ENCODE measurements at regions not wholly inside any gene's neighbourhood (a gene's known extent, or its start where the extent isn't known, plus 50 kb on each side); places are given as distances from the start of the nearest gene placed in this dataset.
A peak's percentile ranks its signal among the peaks of the same experiment; 100 is the strongest.

DNA sequence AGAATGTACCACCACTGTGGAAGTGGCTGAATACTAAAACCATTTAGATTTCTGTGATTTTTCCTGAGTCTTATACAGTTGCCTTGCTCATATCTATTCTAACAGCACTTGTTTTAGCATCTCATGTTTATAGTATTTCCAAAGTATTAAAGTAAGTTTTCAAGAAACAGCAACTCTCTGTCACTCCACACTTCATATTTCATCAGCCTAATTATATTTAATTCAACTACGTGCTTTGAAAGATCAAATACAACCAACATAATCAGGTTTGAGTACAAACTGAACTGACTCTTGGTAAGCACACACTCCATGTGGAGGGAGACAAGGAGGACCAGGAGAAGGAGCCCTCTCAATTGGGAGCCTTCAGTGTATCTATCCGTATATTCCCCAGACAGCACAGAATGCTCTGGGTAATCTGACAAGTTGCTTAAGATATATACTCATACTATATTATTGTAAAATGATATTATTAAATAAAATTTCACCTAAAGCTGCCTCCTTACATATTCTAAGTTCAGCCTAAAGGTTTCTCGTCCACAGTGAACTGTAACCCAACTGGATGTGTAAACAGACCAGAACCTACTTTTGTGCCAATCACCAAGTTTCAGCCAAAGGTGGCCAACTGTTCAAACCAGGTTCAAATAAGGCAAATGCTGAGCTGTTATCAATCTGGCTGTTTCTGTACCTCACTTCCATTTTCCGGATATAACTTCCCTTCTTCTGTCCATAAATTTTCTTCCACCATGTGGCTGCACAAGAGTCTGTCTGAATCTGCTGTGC lies 105.0 kb upstream of the RASSF8 start:
- no peak overlapping the region for H3K4me3 ChIP-seq (replicated peaks in 1 of 4; ENCODE audit: control extremely low read depth in 1 of 4, insufficient read depth in 1 of 4, low read depth in 3 of 4, low read length in 4 of 4)
- H3K4me1 ChIP-seq (ENCODE audit: control insufficient read depth, extremely low read depth, insufficient read depth, low read length) = no peaks in the 10 kb centered on the region
- H2AFZ ChIP-seq (ENCODE audit: low read length) = no peak overlapping the region
- no peak overlapping the region for H3K4me2 ChIP-seq (ENCODE audit: extremely low read depth, insufficient read depth, low read length)
- H3K9ac ChIP-seq (ENCODE audit: insufficient read depth, low read length) = no peak overlapping the region
- no peak for DNase-seq (ENCODE audit: low read depth in 2 of 2)
- H3K36me3 ChIP-seq (ENCODE audit: control insufficient read depth, insufficient read depth, low read length) = no peaks in the 10 kb centered on the region
- no peaks in the 10 kb centered on the region for H4K20me1 ChIP-seq (ENCODE audit: control insufficient read depth, extremely low read depth, insufficient read depth, low read length)
- H3K79me2 ChIP-seq (ENCODE audit: control insufficient read depth, insufficient read depth, low read length) = no peaks in the 10 kb centered on the region
- no peak overlapping the region for H3K27ac ChIP-seq (ENCODE audit: insufficient read depth, low read length)
- no peaks in the 10 kb centered on the region for H3K9me3 ChIP-seq (ENCODE audit: control insufficient read depth, insufficient read depth, low read depth, low read length)
- H3K27me3 ChIP-seq (ENCODE audit: control insufficient read depth, insufficient read depth, low read length) = no peaks in the 10 kb centered on the region
- TF ChIP-seq EZH2 (IDR thresholded peaks at IDR 0.05; ENCODE audit: low read length, missing control alignments) = no peak
- TF ChIP-seq, protein P1, sequence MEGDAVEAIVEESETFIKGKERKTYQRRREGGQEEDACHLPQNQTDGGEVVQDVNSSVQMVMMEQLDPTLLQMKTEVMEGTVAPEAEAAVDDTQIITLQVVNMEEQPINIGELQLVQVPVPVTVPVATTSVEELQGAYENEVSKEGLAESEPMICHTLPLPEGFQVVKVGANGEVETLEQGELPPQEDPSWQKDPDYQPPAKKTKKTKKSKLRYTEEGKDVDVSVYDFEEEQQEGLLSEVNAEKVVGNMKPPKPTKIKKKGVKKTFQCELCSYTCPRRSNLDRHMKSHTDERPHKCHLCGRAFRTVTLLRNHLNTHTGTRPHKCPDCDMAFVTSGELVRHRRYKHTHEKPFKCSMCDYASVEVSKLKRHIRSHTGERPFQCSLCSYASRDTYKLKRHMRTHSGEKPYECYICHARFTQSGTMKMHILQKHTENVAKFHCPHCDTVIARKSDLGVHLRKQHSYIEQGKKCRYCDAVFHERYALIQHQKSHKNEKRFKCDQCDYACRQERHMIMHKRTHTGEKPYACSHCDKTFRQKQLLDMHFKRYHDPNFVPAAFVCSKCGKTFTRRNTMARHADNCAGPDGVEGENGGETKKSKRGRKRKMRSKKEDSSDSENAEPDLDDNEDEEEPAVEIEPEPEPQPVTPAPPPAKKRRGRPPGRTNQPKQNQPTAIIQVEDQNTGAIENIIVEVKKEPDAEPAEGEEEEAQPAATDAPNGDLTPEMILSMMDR (conservative IDR thresholded peaks at IDR 0.05 in 1 of 2, IDR thresholded peaks at IDR 0.05 in 1 of 2; ENCODE audit: low read depth in 1 of 2, low read length in 2 of 2) = no peak

DNA sequence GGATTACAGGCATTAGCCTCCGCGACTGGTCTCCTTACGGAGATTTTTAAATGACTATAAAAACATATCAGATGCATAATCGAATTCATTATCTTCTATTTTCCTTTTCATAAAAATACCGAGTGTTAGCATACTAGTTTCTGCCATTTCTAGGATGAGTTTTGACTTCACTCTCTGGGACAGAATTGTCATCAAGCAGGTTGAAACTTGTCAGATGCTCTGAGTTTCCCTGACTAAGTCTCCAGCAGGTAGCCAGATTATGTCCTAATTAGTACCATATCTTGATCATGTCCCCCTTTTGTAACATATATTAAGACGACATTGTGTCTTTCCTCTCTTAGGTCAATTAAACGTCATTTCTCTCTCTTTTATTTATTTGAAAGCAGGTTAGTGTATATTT lies 103.5 kb upstream of the RASSF8 start:
- no peak overlapping the region for H3K9ac ChIP-seq (ENCODE audit: insufficient read depth, low read length)
- no peaks in the 10 kb centered on the region for H3K27me3 ChIP-seq (ENCODE audit: control insufficient read depth, insufficient read depth, low read length)
- no peak overlapping the region for H3K4me3 ChIP-seq (replicated peaks in 1 of 4; ENCODE audit: control extremely low read depth in 1 of 4, insufficient read depth in 1 of 4, low read depth in 3 of 4, low read length in 4 of 4)
- H4K20me1 ChIP-seq (ENCODE audit: control insufficient read depth, extremely low read depth, insufficient read depth, low read length) = no peaks in the 10 kb centered on the region
- no peaks in the 10 kb centered on the region for H3K79me2 ChIP-seq (ENCODE audit: control insufficient read depth, insufficient read depth, low read length)
- H3K4me2 ChIP-seq (ENCODE audit: extremely low read depth, insufficient read depth, low read length) = no peak overlapping the region
- H2AFZ ChIP-seq (ENCODE audit: low read length) = no peak overlapping the region
- H3K36me3 ChIP-seq (ENCODE audit: control insufficient read depth, insufficient read depth, low read length) = no peaks in the 10 kb centered on the region
- no peaks in the 10 kb centered on the region for H3K9me3 ChIP-seq (ENCODE audit: control insufficient read depth, insufficient read depth, low read depth, low read length)
- H3K4me1 ChIP-seq (ENCODE audit: control insufficient read depth, extremely low read depth, insufficient read depth, low read length) = no peaks in the 10 kb centered on the region
- no peak for DNase-seq (ENCODE audit: low read depth in 2 of 2)
- no peak overlapping the region for H3K27ac ChIP-seq (ENCODE audit: insufficient read depth, low read length)
- TF ChIP-seq, protein P1 (conservative IDR thresholded peaks at IDR 0.05 in 1 of 2, IDR thresholded peaks at IDR 0.05 in 1 of 2; ENCODE audit: low read depth in 1 of 2, low read length in 2 of 2) = no peak
- TF ChIP-seq EZH2 (IDR thresholded peaks at IDR 0.05; ENCODE audit: low read length, missing control alignments) = no peak

- Histone ChIP-seq H3K4me3 (replicated peaks in 1 of 4; ENCODE audit: control extremely low read depth in 1 of 4, insufficient read depth in 1 of 4, low read depth in 3 of 4, low read length in 4 of 4) (no peak overlapping the region), H3K79me2 (ENCODE audit: control insufficient read depth, insufficient read depth, low read length) (no peaks in the 10 kb centered on the region), H3K27ac (ENCODE audit: insufficient read depth, low read length) (no peak overlapping the region), H2AFZ (ENCODE audit: low read length) (no peak overlapping the region), H3K4me1 (ENCODE audit: control insufficient read depth, extremely low read depth, insufficient read depth, low read length) (no peaks in the 10 kb centered on the region), H3K36me3 (ENCODE audit: control insufficient read depth, insufficient read depth, low read length) (no peaks in the 10 kb centered on the region), H3K27me3 (ENCODE audit: control insufficient read depth, insufficient read depth, low read length) (no peaks in the 10 kb centered on the region), H3K9me3 (ENCODE audit: control insufficient read depth, insufficient read depth, low read depth, low read length) (no peaks in the 10 kb centered on the region), H4K20me1 (ENCODE audit: control insufficient read depth, extremely low read depth, insufficient read depth, low read length) (no peaks in the 10 kb centered on the region), H3K9ac (ENCODE audit: insufficient read depth, low read length) (no peak overlapping the region), H3K4me2 (ENCODE audit: extremely low read depth, insufficient read depth, low read length) (no peak overlapping the region)
- TF ChIP-seq EZH2 (IDR thresholded peaks at IDR 0.05; ENCODE audit: low read length, missing control alignments) = no peak
- TF ChIP-seq, protein P1 (conservative IDR thresholded peaks at IDR 0.05 in 1 of 2, IDR thresholded peaks at IDR 0.05 in 1 of 2; ENCODE audit: low read depth in 1 of 2, low read length in 2 of 2) = no peak
- DNase-seq (ENCODE audit: low read depth in 2 of 2) = peak; percentile 26 to 65
Observed at GRCh38 chr12:25855716-25856115, 102.8 kb upstream of the RASSF8 start.

Measured in fibroblast of lung (primary cell).